Colonic mucosa (tissue), 4 donors: ENCODE measurements at regions not wholly inside any gene's neighbourhood (a gene's known extent, or its start where the extent isn't known, plus 50 kb on each side); places are given as distances from the start of the nearest gene placed in this dataset.

Experiments
- DNase-seq: peaks from one replicate; pipeline ENCODE4 v3.0.0-alpha.2; 2020
- H3K27ac ChIP-seq: fragments of 200-600 bp; one replicate; pipeline ENCODE4 v1.8.0; 2021
- H3K27me3 ChIP-seq: fragments of 200-600 bp; one replicate; pipeline ENCODE4 v1.8.0; 2021
- H3K36me3 ChIP-seq: fragments of 200-600 bp; one replicate; pipeline ENCODE4 v1.8.0; 2021
- H3K4me1 ChIP-seq: fragments of 200-600 bp; one replicate; pipeline ENCODE4 v1.8.0; 2021; ENCODE audit warnings: mild to moderate bottlenecking
- H3K4me3 ChIP-seq: fragments of 200-600 bp; one replicate; pipeline ENCODE4 v1.8.0; 2021
- H3K9ac ChIP-seq, 2 donors: one replicate each; pipeline ENCODE4 v1.7.0; 2013; ENCODE audit warnings: control low read depth in 2 of 2, low read depth in 2 of 2, low read length in 2 of 2
- H3K9me3 ChIP-seq: fragments of 200-600 bp; one replicate; pipeline ENCODE4 v1.8.0; 2021
- CTCF ChIP-seq: fragments of 200-600 bp; IDR thresholded peaks from one replicate; pipeline ENCODE4 v1.8.0; 2022; ENCODE audit warnings: antibody characterized with exemption, mild to moderate bottlenecking
- intact Hi-C: fragments of 100-400 bp; cut with DNase I; formaldehyde crosslinking; loops from one replicate; pipeline ENCODE4 v1.14.1; 2022
- donor health status: healthy.
- donor health status: DM: no; HTN: no; CAD: no.
- donor health status: DM: no; HTN: no; CAD: no.

- no peak overlapping the region for H3K27ac ChIP-seq
- intact Hi-C loops = no loop called here
- no peak overlapping the region for H3K9ac ChIP-seq
- no peak for TF ChIP-seq CTCF
- no peaks in the 10 kb centered on the region for H3K4me1 ChIP-seq
- H3K9me3 ChIP-seq = no peaks in the 10 kb centered on the region
- DNase-seq = no peak
- H3K27me3 ChIP-seq = no peaks in the 10 kb centered on the region
- H3K36me3 ChIP-seq = no peaks in the 10 kb centered on the region
- H3K4me3 ChIP-seq = no peak overlapping the region
Measured at GRCh38 chr9:17863924-17864323, 285.1 kb downstream of the SH3GL2 start.

- Histone ChIP-seq H3K36me3 (no peaks in the 10 kb centered on the region), H3K27ac (no peak overlapping the region), H3K9ac (no peak overlapping the region), H3K4me3 (no peak overlapping the region), H3K9me3 (no peaks in the 10 kb centered on the region), H3K4me1 (no peaks in the 10 kb centered on the region), H3K27me3 (no peaks in the 10 kb centered on the region)
- no peak for TF ChIP-seq CTCF
- DNase-seq = no peak
- intact Hi-C loops = no loop called here
Measured at GRCh38 chr9:17864951-17865350, 286.1 kb downstream of the SH3GL2 start.

GRCh38 chr9:17865881-17866280, 287.0 kb downstream of the SH3GL2 start:
- H3K27ac ChIP-seq = no peak overlapping the region
- no peaks in the 10 kb centered on the region for H3K9me3 ChIP-seq
- H3K9ac ChIP-seq = no peak overlapping the region
- intact Hi-C loops = no loop called here
- H3K4me3 ChIP-seq = no peak overlapping the region
- DNase-seq = no peak
- TF ChIP-seq CTCF = no peak
- H3K36me3 ChIP-seq = no peaks in the 10 kb centered on the region
- H3K27me3 ChIP-seq = no peaks in the 10 kb centered on the region
- H3K4me1 ChIP-seq = no peaks in the 10 kb centered on the region

- Histone ChIP-seq H3K27ac (no peak overlapping the region), H3K27me3 (no peaks in the 10 kb centered on the region), H3K4me3 (no peak overlapping the region), H3K36me3 (no peaks in the 10 kb centered on the region), H3K9ac (no peak overlapping the region), H3K4me1 (no peaks in the 10 kb centered on the region), H3K9me3 (no peaks in the 10 kb centered on the region)
- intact Hi-C loops = no loop called here
- TF ChIP-seq CTCF = no peak
- no peak for DNase-seq
Measured at GRCh38 chr9:17870722-17871121, 291.9 kb downstream of the SH3GL2 start.

- TF ChIP-seq CTCF = no peak
- no peak overlapping the region for H3K9ac ChIP-seq
- intact Hi-C loops = no loop called here
- H3K27ac ChIP-seq = no peak overlapping the region
- no peak for DNase-seq
- H3K27me3 ChIP-seq = no peaks in the 10 kb centered on the region
- H3K36me3 ChIP-seq = no peaks in the 10 kb centered on the region
- no peaks in the 10 kb centered on the region for H3K4me1 ChIP-seq
- H3K4me3 ChIP-seq = no peak overlapping the region
- H3K9me3 ChIP-seq = no peaks in the 10 kb centered on the region
Measured at GRCh38 chr9:17871213-17871890, 292.5 kb downstream of the SH3GL2 start.
